Gastroesophageal sphincter (tissue), 3 donors: ENCODE measurements at regions not wholly inside any gene's neighbourhood (a gene's known extent, or its start where the extent isn't known, plus 50 kb on each side); places are given as distances from the start of the nearest gene placed in this dataset.

Experiments
- CTCF ChIP-seq, 4 experiments: fragments of 200-600 bp in 2 of 4; fragments of 450-650 bp in 2 of 4; sonication (generic) in 1 of 4; IDR thresholded peaks; one replicate each; pipeline ENCODE4 v1.5.1; 2017 to 2019; ENCODE audit warnings: antibody characterized with exemption in 4 of 4, mild to moderate bottlenecking in 2 of 4, moderate library complexity in 2 of 4
- EP300 ChIP-seq: sonication (generic); formaldehyde crosslinking; IDR thresholded peaks from one replicate; pipeline ENCODE4 v1.6.1; 2017; ENCODE audit warnings: antibody characterized with exemption, mild to moderate bottlenecking

GRCh38 chr10:6889718-6890117 is 309.6 kb upstream of the PRKCQ start:
- TF ChIP-seq CTCF (IDR thresholded peaks at IDR 0.05) (no peak), EP300 (no peak)
